Esophagus muscularis mucosa (tissue), 3 donors: ENCODE measurements at regions not wholly inside any gene's neighbourhood (a gene's known extent, or its start where the extent isn't known, plus 50 kb on each side); places are given as distances from the start of the nearest gene placed in this dataset.

Experiments used
- CTCF ChIP-seq, 3 experiments: fragments of 200-600 bp in 2 of 3; fragments of 450-650 bp in 1 of 3; sonication (generic) in 2 of 3; IDR thresholded peaks; one replicate each; pipeline ENCODE4 v1.5.1; 2017 to 2019; ENCODE audit warnings: antibody characterized with exemption in 3 of 3, mild to moderate bottlenecking in 2 of 3, moderate library complexity in 1 of 3
- POLR2A ChIP-seq: fragments of 450-650 bp; IDR thresholded peaks from one replicate; pipeline ENCODE4 v1.6.1; 2017; ENCODE audit warnings: antibody characterized with exemption, moderate library complexity, mild to moderate bottlenecking, low read depth
- POLR2AphosphoS5 ChIP-seq, 2 donors: sonication (generic); formaldehyde crosslinking; IDR thresholded peaks; one replicate each; pipeline ENCODE4 v1.6.1; 2017; ENCODE audit warnings: antibody characterized with exemption in 2 of 2

GRCh38 chr3:161694682-161695564 lies 198.3 kb downstream of the OTOL1 start:
- TF ChIP-seq POLR2A = no peak
- no peak for TF ChIP-seq CTCF (IDR thresholded peaks at IDR 0.05)
- TF ChIP-seq POLR2AphosphoS5 (IDR thresholded peaks at IDR 0.05) = no peak
